Activated naive CD4-positive, alpha-beta T cell treated with anti-CD3 and anti-CD28 coated beads, Interleukin-2, amount 50 U/mL, for 72 hours (primary cell): ENCODE measurements at regions not wholly inside any gene's neighbourhood (a gene's known extent, or its start where the extent isn't known, plus 50 kb on each side); places are given as distances from the start of the nearest gene placed in this dataset.

Experiments used
- ATAC-seq, 2 donors: fragments of 150-1000 bp; cut with Tn5 transposase; 2 replicates each; pipeline ENCODE4 v1.10.0; 2021; ENCODE audit warnings: mild to moderate bottlenecking in 2 of 2, moderate library complexity in 2 of 2
- DNase-seq, 2 donors: peaks; one replicate each; pipeline ENCODE4 v3.0.0; 2021 to 2022; ENCODE audit warnings: low spot score in 2 of 2
- H3K27ac Mint-ChIP-seq, 2 donors: one replicate each; pipeline ENCODE4 v1.8.0; 2022; ENCODE audit warnings: mild to moderate bottlenecking in 2 of 2, mixed read lengths in 2 of 2
- H3K36me3 Mint-ChIP-seq, 2 donors: one replicate each; pipeline ENCODE4 v1.8.0; 2022; ENCODE audit warnings: mixed read lengths in 2 of 2
- H3K9me3 Mint-ChIP-seq, 2 donors: one replicate each; pipeline ENCODE4 v1.8.0; 2022; ENCODE audit warnings: mixed read lengths in 2 of 2

- peaks cover 0 to 5% of the 10 kb centered on the region in 2 donors for H3K36me3 Mint-ChIP-seq
- no peak for DNase-seq
- peaks cover 0 to 6% of the 10 kb centered on the region in 2 donors for H3K9me3 Mint-ChIP-seq
- no peak for ATAC-seq
- no peak overlapping the region for H3K27ac Mint-ChIP-seq
These were observed 59.6 kb upstream of the ABL1 start for GRCh38 chr9:130775336-130775991.

- Mint-ChIP-seq H3K36me3 (peaks cover 0 to 5% of the 10 kb centered on the region in 2 donors), H3K27ac (no peak overlapping the region), H3K9me3 (peaks cover 0 to 6% of the 10 kb centered on the region in 2 donors)
- DNase-seq: no peak
- ATAC-seq: no peak
These were observed 55.8 kb upstream of the ABL1 start for GRCh38 chr9:130779153-130779855.

- H3K27ac Mint-ChIP-seq: no peak overlapping the region
- ATAC-seq: no peak
- peaks cover 0 to 4% of the 10 kb centered on the region in 2 donors for H3K9me3 Mint-ChIP-seq
- DNase-seq: no peak
- peaks cover 0 to 3% of the 10 kb centered on the region in 2 donors for H3K36me3 Mint-ChIP-seq
These were observed 54.6 kb upstream of the ABL1 start for GRCh38 chr9:130780415-130780814.

- no peak for ATAC-seq
- H3K27ac Mint-ChIP-seq: no peak overlapping the region
These were observed 54.1 kb upstream of the ABL1 start for GRCh38 chr9:130780865-130781504.

GRCh38 chr9:130781569-130781968 is 53.5 kb upstream of the ABL1 start:
- ATAC-seq (no peak), DNase-seq (no peak)
- Mint-ChIP-seq H3K27ac (no peak overlapping the region), H3K9me3 (no peaks in the 10 kb centered on the region), H3K36me3 (no peaks in the 10 kb centered on the region)

More at GRCh38 chr9:130780865-130781504, 54.1 kb upstream of the ABL1 start:
- no peaks in the 10 kb centered on the region for H3K36me3 Mint-ChIP-seq
- H3K9me3 Mint-ChIP-seq: no peaks in the 10 kb centered on the region
- no peak for DNase-seq

DNA sequence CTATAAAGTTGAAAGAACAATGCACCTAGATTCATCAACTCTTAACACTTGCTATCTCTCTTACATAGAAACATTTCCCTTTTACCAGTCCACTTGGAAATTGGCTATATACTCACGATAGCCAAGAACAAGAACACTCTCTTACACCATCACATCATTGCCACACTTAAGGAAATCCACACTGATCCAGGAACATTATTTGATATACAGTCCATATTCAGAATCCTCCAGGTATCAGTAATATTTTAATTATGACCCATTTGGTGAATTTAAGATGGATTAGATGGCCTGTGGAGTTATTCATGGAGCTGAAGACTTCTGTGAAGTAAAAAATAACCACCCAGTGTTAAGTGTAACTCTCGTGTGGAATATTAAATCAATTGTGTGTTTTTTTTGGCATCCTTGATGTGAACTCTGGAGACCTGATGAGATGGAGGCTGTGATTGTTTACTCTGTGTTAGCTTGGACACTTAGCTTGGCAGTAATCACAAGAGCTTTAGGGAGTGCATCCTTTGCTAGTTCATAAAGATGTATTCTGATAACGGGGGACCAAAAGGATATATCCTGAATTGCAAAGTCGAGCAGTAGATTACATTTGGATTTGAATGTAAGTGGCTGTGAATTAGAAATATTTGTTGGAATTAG is 52.0 kb upstream of the ABL1 start:
- no peaks in the 10 kb centered on the region for H3K9me3 Mint-ChIP-seq
- DNase-seq (no peak), ATAC-seq (no peak)
- H3K36me3 Mint-ChIP-seq: no peaks in the 10 kb centered on the region
- H3K27ac Mint-ChIP-seq: no peak overlapping the region

DNA sequence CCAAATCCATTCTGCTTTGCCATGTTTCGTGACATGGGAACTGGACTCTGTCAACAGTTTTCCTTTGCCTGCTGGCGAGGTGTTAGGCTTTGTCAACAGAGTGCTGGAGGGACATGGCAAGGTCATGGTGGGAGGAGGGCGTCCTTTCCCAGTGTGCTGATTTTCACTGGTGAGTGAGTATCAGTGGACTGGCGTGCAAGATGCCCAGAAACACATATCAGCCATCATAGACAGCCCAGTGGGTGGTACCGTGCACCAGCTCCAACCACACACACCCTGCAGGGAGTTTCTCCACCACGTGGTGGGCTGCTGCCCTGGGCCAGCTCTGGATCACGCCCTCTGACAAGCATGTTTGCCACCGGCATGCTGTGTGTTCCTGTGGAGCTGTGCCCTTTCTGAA is 50.0 kb upstream of the ABL1 start:
- Mint-ChIP-seq H3K9me3 (peaks cover 11 to 15% of the 10 kb centered on the region in 2 donors), H3K27ac (no peak overlapping the region), H3K36me3 (peaks cover 11 to 17% of the 10 kb centered on the region in 2 donors)
- no peak for ATAC-seq
- DNase-seq: no peak
